NCI-H2196 (cell line): ENCODE measurements at regions not wholly inside any gene's neighbourhood (a gene's known extent, or its start where the extent isn't known, plus 50 kb on each side); places are given as distances from the start of the nearest gene placed in this dataset.
A peak's percentile ranks its signal among the peaks of the same experiment; 100 is the strongest.
"Not testable (repeated sequence)": the region's sequence is repeated elsewhere in the genome, so short reads cannot be mapped to it uniquely, and the experiment has no call there.

Source experiments
- DNase-seq: peaks from one replicate; lab custom pipeline; 2025; ENCODE audit not compliant: unreplicated experiment; lab: John Stamatoyannopoulos, UW

- DNase-seq = no peak
Observed at GRCh38 chr16:65825191-65825856, 541.2 kb upstream of the CDH5 start.

- no peak for DNase-seq
Observed at GRCh38 chr16:65822148-65822547, 544.3 kb upstream of the CDH5 start.

GRCh38 chr16:65819136-65819898, 547.2 kb upstream of the CDH5 start:
- DNase-seq = no peak

GRCh38 chr16:65817799-65818198, 548.7 kb upstream of the CDH5 start:
- DNase-seq = no peak

GRCh38 chr16:65817066-65817465, 549.4 kb upstream of the CDH5 start:
- DNase-seq = no peak

- DNase-seq = no peak
Observed at GRCh38 chr16:65816556-65816955, 549.9 kb upstream of the CDH5 start.

- DNase-seq = no peak
Observed at GRCh38 chr16:65815707-65816106, 550.8 kb upstream of the CDH5 start.

GRCh38 chr16:65813879-65814278, 552.6 kb upstream of the CDH5 start:
- DNase-seq = not testable (repeated sequence)

GRCh38 chr16:65809627-65810026, 556.9 kb upstream of the CDH5 start:
- DNase-seq = peak; percentile 17

- no peak for DNase-seq
Observed at GRCh38 chr16:65808790-65809189, 557.7 kb upstream of the CDH5 start.

- DNase-seq = no peak
Observed at GRCh38 chr16:65807858-65808257, 558.6 kb upstream of the CDH5 start.

- DNase-seq = not testable (repeated sequence)
Observed at GRCh38 chr16:65805704-65806103, 560.8 kb upstream of the CDH5 start.

GRCh38 chr16:65796481-65796880, 570.0 kb upstream of the CDH5 start:
- DNase-seq = no peak

- DNase-seq = no peak
Observed at GRCh38 chr16:65794973-65795372, 571.5 kb upstream of the CDH5 start.

- DNase-seq = no peak
Observed at GRCh38 chr16:65793781-65794180, 572.7 kb upstream of the CDH5 start.

GRCh38 chr16:65790768-65791167, 575.7 kb upstream of the CDH5 start:
- no peak for DNase-seq

- DNase-seq = no peak
Observed at GRCh38 chr16:65789161-65789945, 577.1 kb upstream of the CDH5 start.

- DNase-seq = no peak
Observed at GRCh38 chr16:65788434-65789140, 577.9 kb upstream of the CDH5 start.

- no peak for DNase-seq
Observed at GRCh38 chr16:65787921-65788320, 578.6 kb upstream of the CDH5 start.

GRCh38 chr16:65786916-65787315, 579.6 kb upstream of the CDH5 start:
- no peak for DNase-seq
